Kidney (tissue), 13 donors: ENCODE measurements at regions not wholly inside any gene's neighbourhood (a gene's known extent, or its start where the extent isn't known, plus 50 kb on each side); places are given as distances from the start of the nearest gene placed in this dataset.

Experiments
- DNase-seq, 5 donors: peaks; one replicate each; pipeline ENCODE4 v3.0.0-alpha.2; 2013 to 2020
- FAIRE-seq: peaks from 2 replicates; lab custom pipeline; 2012; peaks lifted over from hg19 to GRCh38; lab: Jason Lieb, UNC
- H3K27ac ChIP-seq, 2 donors: one replicate each; pipeline ENCODE4 v1.7.0; 2013; ENCODE audit warnings: low read depth in 2 of 2, low read length in 2 of 2, inconsistent platforms in 1 of 2
- H3K27me3 ChIP-seq: one replicate; pipeline ENCODE4 v1.7.1; 2013; ENCODE audit warnings: low read length, inconsistent platforms; ENCODE audit not compliant: control insufficient read depth, insufficient read depth
- H3K36me3 ChIP-seq, 3 donors: one replicate each; pipeline versions ENCODE4 v1.7.0 to v1.7.1; 2013; ENCODE audit warnings: low read length in 3 of 3, control low read depth in 1 of 3, inconsistent platforms in 1 of 3; ENCODE audit not compliant: insufficient read depth in 3 of 3, control insufficient read depth in 2 of 3
- H3K4me1 ChIP-seq, 3 donors: one replicate each; pipeline versions ENCODE4 v1.7.0 to v1.7.1; 2013; ENCODE audit warnings: low read length in 3 of 3, inconsistent platforms in 1 of 3, low read depth in 1 of 3; ENCODE audit not compliant: control insufficient read depth in 2 of 3, insufficient read depth in 2 of 3
- H3K4me3 ChIP-seq, 3 donors: one replicate each; pipeline versions ENCODE4 v1.7.0 to v1.8.1; 2013; ENCODE audit warnings: low read length in 3 of 3, control low read depth in 1 of 3, inconsistent platforms in 1 of 3
- H3K9ac ChIP-seq, 3 donors: one replicate each; pipeline versions ENCODE4 v1.7.0 to v1.7.1; 2013; ENCODE audit warnings: low read length in 3 of 3, control low read depth in 1 of 3, inconsistent platforms in 1 of 3
- H3K9me3 ChIP-seq, 3 donors: one replicate each; pipeline versions ENCODE4 v1.7.0 to v1.7.1; 2013; ENCODE audit warnings: low read length in 3 of 3, control low read depth in 1 of 3, inconsistent platforms in 1 of 3; ENCODE audit not compliant: control insufficient read depth in 2 of 3, insufficient read depth in 1 of 3
- CTCF ChIP-seq: IDR thresholded peaks from 3 replicates; pipeline ENCODE4 v1.5.1; 2012; ENCODE audit warnings: mild to moderate bottlenecking, moderate library complexity, borderline replicate concordance; ENCODE audit not compliant: insufficient read depth; ENCODE audit errors: extremely low read depth
- intact Hi-C: fragments of 100-400 bp; cut with DNase I; formaldehyde crosslinking; loops from one replicate; pipeline ENCODE4 v1.11.1; 2022
- donor health status: control.
- donor health status: control.
- donor health status: control.
- donor health status: control.
- donor health status: control.
- donor health status: DM: yes; HTN: yes; CAD: no.
- donor health status: Normal renal cell carcinoma (clear cell type).

- intact Hi-C loops = no loop called here
- peaks cover 0 to 5% (median 0%) of the 10 kb centered on the region in 3 donors for H3K9me3 ChIP-seq
- H3K9ac ChIP-seq = no peak overlapping the region
- no peaks in the 10 kb centered on the region for H3K27me3 ChIP-seq
- no peak overlapping the region for H3K4me3 ChIP-seq
- H3K27ac ChIP-seq = no peak overlapping the region
- H3K4me1 ChIP-seq = no peaks in the 10 kb centered on the region
- DNase-seq (no peak), FAIRE-seq (no peak)
- H3K36me3 ChIP-seq = no peaks in the 10 kb centered on the region
- TF ChIP-seq CTCF = no peak
Measured at GRCh38 chr9:79341561-79341960, 230.2 kb upstream of the TLE4 start.

GRCh38 chr9:79346350-79347020, 225.3 kb upstream of the TLE4 start:
- intact Hi-C loops = no loop called here
- DNase-seq = peak in 1 of 5 donors; percentile 20
- FAIRE-seq = no peak

GRCh38 chr9:79352322-79352721, 219.4 kb upstream of the TLE4 start:
- FAIRE-seq (no peak), DNase-seq (no peak)
- intact Hi-C loops = no loop called here
- Histone ChIP-seq H3K4me1 (no peaks in the 10 kb centered on the region), H3K36me3 (no peaks in the 10 kb centered on the region), H3K27ac (no peak overlapping the region), H3K9ac (no peak overlapping the region), H3K9me3 (no peaks in the 10 kb centered on the region), H3K4me3 (no peak overlapping the region), H3K27me3 (no peaks in the 10 kb centered on the region)
- no peak for TF ChIP-seq CTCF

More at GRCh38 chr9:79346350-79347020, 225.3 kb upstream of the TLE4 start:
- Histone ChIP-seq H3K4me3 (no peak overlapping the region), H3K27ac (no peak overlapping the region), H3K9me3 (no peaks in the 10 kb centered on the region), H3K36me3 (no peaks in the 10 kb centered on the region), H3K4me1 (no peaks in the 10 kb centered on the region), H3K9ac (no peak overlapping the region), H3K27me3 (no peaks in the 10 kb centered on the region)
- no peak for TF ChIP-seq CTCF
